Upper lobe of left lung (tissue), 6 donors: ENCODE measurements at regions not wholly inside any gene's neighbourhood (a gene's known extent, or its start where the extent isn't known, plus 50 kb on each side); places are given as distances from the start of the nearest gene placed in this dataset.

Experiments used
- ATAC-seq, 2 donors: fragments of 200-7000 bp; cut with Tn5 transposase; one replicate each; pipeline ENCODE4 v1.9.1; 2022; ENCODE audit warnings: mild to moderate bottlenecking in 2 of 2, moderate library complexity in 2 of 2; ENCODE audit not compliant: low FRiP score in 2 of 2
- DNase-seq, 2 donors: peaks; one replicate each; pipeline ENCODE4 v3.0.0-alpha.2; 2019 to 2020
- H3K27ac ChIP-seq, 4 donors: fragments of 200-600 bp; sonication (generic); one replicate each; pipeline ENCODE4 v1.5.1; 2016 to 2019
- H3K27me3 ChIP-seq, 4 donors: fragments of 200-600 bp; sonication (generic); one replicate each; pipeline ENCODE4 v1.5.1; 2017 to 2019
- H3K36me3 ChIP-seq, 4 donors: fragments of 200-600 bp; sonication (generic); one replicate each; pipeline ENCODE4 v1.5.1; 2016 to 2019
- H3K4me1 ChIP-seq, 4 donors: fragments of 200-600 bp; sonication (generic); one replicate each; pipeline ENCODE4 v1.5.1; 2018 to 2019
- H3K4me3 ChIP-seq, 4 donors: fragments of 200-600 bp; sonication (generic); one replicate each; pipeline ENCODE4 v1.5.1; 2017 to 2019; ENCODE audit warnings: mild to moderate bottlenecking in 2 of 4, moderate library complexity in 1 of 4
- H3K9me3 ChIP-seq, 4 donors: fragments of 200-600 bp; sonication (generic); one replicate each; pipeline ENCODE4 v1.5.1; 2018 to 2019
- CTCF ChIP-seq, 6 experiments: fragments of 450-650 bp in 4 of 6; fragments of 200-600 bp in 2 of 6; sonication (generic) in 2 of 6; IDR thresholded peaks; one replicate each; pipeline ENCODE4 v1.5.1; 2016 to 2019; ENCODE audit warnings: antibody characterized with exemption in 6 of 6
- EP300 ChIP-seq, 4 donors: sonication (generic); formaldehyde crosslinking; IDR thresholded peaks; one replicate each; pipeline ENCODE4 v1.5.1; 2017; ENCODE audit warnings: antibody characterized with exemption in 4 of 4, control low read depth in 2 of 4
- POLR2A ChIP-seq, 4 donors: fragments of 450-650 bp; IDR thresholded peaks; one replicate each; pipeline ENCODE4 v1.5.1; 2016 to 2017; ENCODE audit warnings: antibody characterized with exemption in 4 of 4, mild to moderate bottlenecking in 2 of 4
- POLR2AphosphoS5 ChIP-seq, 2 donors: sonication (generic); formaldehyde crosslinking; IDR thresholded peaks; one replicate each; pipeline ENCODE4 v1.5.1; 2017; ENCODE audit warnings: antibody characterized with exemption in 2 of 2
- WGBS, 2 donors: methylation state at CpG; one replicate each; pipeline ENCODE4 v1.1.5; 2017 to 2018; 5-methylcytosine and 5-hydroxymethylcytosine counted together
- donor health status: DM: no; HTN: no; CAD: no; lungs with moderate emphysema.
- donor health status: DM: no; HTN: yes; CAD: no; lungs with severe emphysema.

- ATAC-seq, result no peak
- TF ChIP-seq EP300 (IDR thresholded peaks at IDR 0.05) (no peak), POLR2A (IDR thresholded peaks at IDR 0.05) (no peak), CTCF (IDR thresholded peaks at IDR 0.05) (no peak), POLR2AphosphoS5 (IDR thresholded peaks at IDR 0.05) (no peak)
- Histone ChIP-seq H3K27me3 (no peaks in the 10 kb centered on the region), H3K4me1 (peaks cover 3 to 13% (median 11%) of the 10 kb centered on the region in 4 donors), H3K36me3 (no peaks in the 10 kb centered on the region), H3K4me3 (no peak overlapping the region), H3K9me3 (no peaks in the 10 kb centered on the region), H3K27ac (no peak overlapping the region)
- no peak for DNase-seq
- WGBS, 2 donors, result 91 to 94% methylated on average over 11 of the region's 11 CpGs
Observed at GRCh38 chr6:167763056-167763944, 63.4 kb upstream of the AFDN start.

GRCh38 chr6:167764215-167764614, 62.5 kb upstream of the AFDN start:
- Histone ChIP-seq H3K4me3 (no peak overlapping the region), H3K4me1 (peaks cover 3 to 13% (median 11%) of the 10 kb centered on the region in 4 donors), H3K27me3 (no peaks in the 10 kb centered on the region), H3K27ac (no peak overlapping the region), H3K9me3 (no peaks in the 10 kb centered on the region), H3K36me3 (no peaks in the 10 kb centered on the region)
- no peak for TF ChIP-seq EP300 (IDR thresholded peaks at IDR 0.05)
- TF ChIP-seq POLR2AphosphoS5 (IDR thresholded peaks at IDR 0.05), result no peak
- TF ChIP-seq POLR2A (IDR thresholded peaks at IDR 0.05), result no peak
- no peak for TF ChIP-seq CTCF (IDR thresholded peaks at IDR 0.05)
- 85 to 96% methylated on average over 8 to 9 of the region's 9 CpGs for WGBS, 2 donors
- no peak for ATAC-seq
- DNase-seq, result no peak

- no peak for DNase-seq
- Histone ChIP-seq H3K36me3 (no peaks in the 10 kb centered on the region), H3K9me3 (no peaks in the 10 kb centered on the region), H3K4me3 (no peak overlapping the region), H3K27ac (no peak overlapping the region), H3K27me3 (no peaks in the 10 kb centered on the region), H3K4me1 (peaks cover 3 to 13% (median 11%) of the 10 kb centered on the region in 4 donors)
- ATAC-seq, result no peak
- 91 to 92% methylated on average over 15 of the region's 15 CpGs for WGBS, 2 donors
- TF ChIP-seq POLR2A (IDR thresholded peaks at IDR 0.05) (no peak), EP300 (IDR thresholded peaks at IDR 0.05) (no peak), POLR2AphosphoS5 (IDR thresholded peaks at IDR 0.05) (no peak), CTCF (IDR thresholded peaks at IDR 0.05) (no peak)
Observed at GRCh38 chr6:167764713-167765479, 61.8 kb upstream of the AFDN start.

- ATAC-seq, result no peak
- DNase-seq, result no peak
- WGBS, 2 donors, result 74 to 78% methylated on average over 13 to 29 of the region's 29 CpGs
- Histone ChIP-seq H3K36me3 (no peaks in the 10 kb centered on the region), H3K4me3 (no peak overlapping the region), H3K4me1 (no peaks in the 10 kb centered on the region), H3K27ac (no peak overlapping the region), H3K27me3 (no peaks in the 10 kb centered on the region), H3K9me3 (no peaks in the 10 kb centered on the region)
- no peak for TF ChIP-seq CTCF (IDR thresholded peaks at IDR 0.05)
- TF ChIP-seq POLR2A (IDR thresholded peaks at IDR 0.05), result no peak
- no peak for TF ChIP-seq EP300 (IDR thresholded peaks at IDR 0.05)
- TF ChIP-seq POLR2AphosphoS5 (IDR thresholded peaks at IDR 0.05), result no peak
Observed at GRCh38 chr6:167766986-167767714, 59.6 kb upstream of the AFDN start.
